Neural crest cell (in vitro differentiated cells): ENCODE measurements at regions not wholly inside any gene's neighbourhood (a gene's known extent, or its start where the extent isn't known, plus 50 kb on each side); places are given as distances from the start of the nearest gene placed in this dataset.
"Not testable (repeated sequence)": the region's sequence is repeated elsewhere in the genome, so short reads cannot be mapped to it uniquely, and the experiment has no call there.

Source experiments
- DNase-seq: peaks from one replicate; pipeline ENCODE4 v3.0.0; 2021; ENCODE audit warnings: low read depth, mixed read lengths, low spot score
- H3K27ac Mint-ChIP-seq: one replicate; pipeline ENCODE4 v1.8.0; 2021; ENCODE audit warnings: mild to moderate bottlenecking, mixed read lengths; ENCODE audit not compliant: unreplicated experiment
- H3K27me3 Mint-ChIP-seq: 2 replicates; pipeline ENCODE4 v1.8.0; 2021; ENCODE audit warnings: low read depth, mild to moderate bottlenecking, mixed read lengths
- H3K36me3 Mint-ChIP-seq: 2 replicates; pipeline ENCODE4 v1.8.0; 2021; ENCODE audit warnings: low read depth, mild to moderate bottlenecking, mixed read lengths
- H3K4me1 Mint-ChIP-seq: 2 replicates; pipeline ENCODE4 v1.8.0; 2021; ENCODE audit warnings: mixed read lengths
- H3K4me3 Mint-ChIP-seq: one replicate; pipeline ENCODE4 v1.8.0; 2021; ENCODE audit warnings: mild to moderate bottlenecking, mixed read lengths
- H3K9me3 Mint-ChIP-seq: 2 replicates; pipeline ENCODE4 v1.8.0; 2021; ENCODE audit warnings: mixed read lengths
- TF ChIP-seq, protein P1 (sequence below): fragments of 200-600 bp; sonication (generic); conservative IDR thresholded peaks from 2 replicates; pipeline ENCODE4 v1.5.0; 2021; ENCODE audit warnings: antibody characterized with exemption, mild to moderate bottlenecking

DNA sequence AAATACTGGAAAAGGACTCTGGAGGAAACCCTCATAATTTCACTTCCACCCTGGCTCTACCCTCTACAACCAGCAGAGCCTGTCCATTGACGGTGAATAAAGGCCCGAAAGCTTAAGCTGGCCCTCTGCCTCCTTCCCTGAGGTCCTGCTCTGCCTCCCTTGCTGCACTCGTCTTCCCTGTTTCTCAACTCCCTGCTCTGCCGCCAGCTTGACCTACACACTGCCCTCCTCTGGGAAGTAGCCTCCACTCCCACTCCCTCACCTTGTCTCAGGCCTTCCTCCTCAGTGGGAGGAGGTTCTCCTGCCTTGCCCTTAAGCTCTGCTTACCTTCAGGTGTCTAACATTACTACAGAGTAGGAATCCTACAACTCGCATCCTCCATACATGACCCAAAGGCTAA is 608.6 kb upstream of the NR3C2 start:
- no peak for DNase-seq
- no peak overlapping the region for H3K4me3 Mint-ChIP-seq
- H3K27ac Mint-ChIP-seq, result no peak overlapping the region
- TF ChIP-seq, protein P1, sequence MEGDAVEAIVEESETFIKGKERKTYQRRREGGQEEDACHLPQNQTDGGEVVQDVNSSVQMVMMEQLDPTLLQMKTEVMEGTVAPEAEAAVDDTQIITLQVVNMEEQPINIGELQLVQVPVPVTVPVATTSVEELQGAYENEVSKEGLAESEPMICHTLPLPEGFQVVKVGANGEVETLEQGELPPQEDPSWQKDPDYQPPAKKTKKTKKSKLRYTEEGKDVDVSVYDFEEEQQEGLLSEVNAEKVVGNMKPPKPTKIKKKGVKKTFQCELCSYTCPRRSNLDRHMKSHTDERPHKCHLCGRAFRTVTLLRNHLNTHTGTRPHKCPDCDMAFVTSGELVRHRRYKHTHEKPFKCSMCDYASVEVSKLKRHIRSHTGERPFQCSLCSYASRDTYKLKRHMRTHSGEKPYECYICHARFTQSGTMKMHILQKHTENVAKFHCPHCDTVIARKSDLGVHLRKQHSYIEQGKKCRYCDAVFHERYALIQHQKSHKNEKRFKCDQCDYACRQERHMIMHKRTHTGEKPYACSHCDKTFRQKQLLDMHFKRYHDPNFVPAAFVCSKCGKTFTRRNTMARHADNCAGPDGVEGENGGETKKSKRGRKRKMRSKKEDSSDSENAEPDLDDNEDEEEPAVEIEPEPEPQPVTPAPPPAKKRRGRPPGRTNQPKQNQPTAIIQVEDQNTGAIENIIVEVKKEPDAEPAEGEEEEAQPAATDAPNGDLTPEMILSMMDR, result no peak
- H3K27me3 Mint-ChIP-seq, result no peaks in the 10 kb centered on the region
- no peaks in the 10 kb centered on the region for H3K36me3 Mint-ChIP-seq
- H3K4me1 Mint-ChIP-seq, result no peaks in the 10 kb centered on the region
- H3K9me3 Mint-ChIP-seq, result peaks cover 3% of the 10 kb centered on the region

DNA sequence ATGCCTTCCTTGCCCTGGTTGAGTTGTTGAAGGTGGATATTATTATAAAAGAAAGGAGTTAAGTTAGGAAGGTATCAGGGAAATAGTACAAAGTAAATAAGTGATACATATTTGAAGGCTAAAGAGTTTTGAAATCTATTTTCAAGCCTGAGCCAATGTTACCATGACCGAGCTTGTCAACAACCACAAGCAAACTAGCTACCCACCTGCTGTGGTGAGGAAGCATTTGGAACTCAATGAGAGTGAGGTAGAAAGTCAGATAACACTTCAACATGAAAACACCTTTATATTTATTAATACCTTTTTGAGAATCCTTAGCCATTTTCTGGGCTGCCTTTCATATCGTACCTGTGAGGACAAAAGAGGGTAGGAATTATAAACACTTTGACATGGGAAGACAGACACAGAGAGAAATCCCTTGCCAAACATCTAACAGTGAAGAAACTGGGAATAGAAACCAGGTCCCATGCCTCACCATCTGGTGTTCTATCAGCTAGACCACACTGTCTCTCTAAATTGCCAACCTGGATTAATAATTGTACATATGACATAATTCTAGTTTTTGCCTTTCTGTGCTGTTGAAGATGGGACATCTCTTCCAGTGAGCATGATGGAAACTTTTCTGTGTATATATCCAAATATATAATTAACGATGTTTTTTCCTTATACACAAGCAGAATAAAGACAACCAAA is 606.4 kb upstream of the NR3C2 start:
- peaks cover 6% of the 10 kb centered on the region for H3K9me3 Mint-ChIP-seq
- DNase-seq, result no peak
- no peaks in the 10 kb centered on the region for H3K4me1 Mint-ChIP-seq
- TF ChIP-seq, protein P1, result no peak
- no peak overlapping the region for H3K27ac Mint-ChIP-seq
- H3K4me3 Mint-ChIP-seq, result no peak overlapping the region
- no peaks in the 10 kb centered on the region for H3K27me3 Mint-ChIP-seq
- no peaks in the 10 kb centered on the region for H3K36me3 Mint-ChIP-seq

DNA sequence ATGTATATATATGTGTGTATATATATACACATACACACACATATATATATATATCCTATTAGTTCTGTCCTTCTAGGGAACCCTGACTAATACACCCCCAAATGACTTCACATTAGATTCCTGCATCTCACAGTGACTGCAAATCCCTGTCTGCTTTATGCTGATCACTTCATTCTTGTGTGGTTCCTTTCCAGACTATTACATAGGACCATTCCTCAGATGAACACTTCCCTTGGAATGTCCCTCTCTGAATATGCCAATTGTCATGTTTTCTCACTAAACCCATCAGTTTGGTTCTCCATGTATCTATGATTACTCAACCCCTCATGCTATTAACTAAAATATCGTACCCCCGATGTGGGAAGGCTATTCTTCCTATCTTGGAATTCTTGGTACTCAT is 605.2 kb upstream of the NR3C2 start:
- TF ChIP-seq, protein P1, result no peak
- H3K36me3 Mint-ChIP-seq, result no peaks in the 10 kb centered on the region
- no peaks in the 10 kb centered on the region for H3K4me1 Mint-ChIP-seq
- H3K27me3 Mint-ChIP-seq, result no peaks in the 10 kb centered on the region
- no peak overlapping the region for H3K4me3 Mint-ChIP-seq
- H3K27ac Mint-ChIP-seq, result no peak overlapping the region
- DNase-seq, result no peak
- H3K9me3 Mint-ChIP-seq, result peaks cover 6% of the 10 kb centered on the region

DNA sequence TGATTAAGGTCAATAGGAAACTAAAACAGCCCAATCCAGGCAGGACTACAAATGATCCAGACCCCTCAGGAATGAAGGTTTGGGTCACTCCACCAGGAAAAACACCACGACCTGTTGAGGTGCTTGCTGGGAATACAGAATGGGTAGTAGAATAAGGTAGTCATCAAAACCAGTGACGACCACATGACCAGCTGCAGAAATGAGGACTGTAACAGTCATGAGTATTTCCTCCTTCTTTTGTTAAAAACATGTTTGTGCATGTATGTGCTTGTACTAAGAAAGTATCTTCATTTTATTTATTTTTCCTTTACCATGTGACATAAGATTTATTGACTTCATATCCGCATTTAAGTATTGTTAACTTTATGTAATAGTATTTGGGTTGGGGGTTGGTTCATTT is 603.5 kb upstream of the NR3C2 start:
- Mint-ChIP-seq H3K36me3 (no peaks in the 10 kb centered on the region), H3K9me3 (peaks cover 6% of the 10 kb centered on the region), H3K27ac (no peak overlapping the region), H3K4me1 (no peaks in the 10 kb centered on the region), H3K4me3 (no peak overlapping the region), H3K27me3 (no peaks in the 10 kb centered on the region)
- DNase-seq, result no peak
- TF ChIP-seq, protein P1, result no peak

DNA sequence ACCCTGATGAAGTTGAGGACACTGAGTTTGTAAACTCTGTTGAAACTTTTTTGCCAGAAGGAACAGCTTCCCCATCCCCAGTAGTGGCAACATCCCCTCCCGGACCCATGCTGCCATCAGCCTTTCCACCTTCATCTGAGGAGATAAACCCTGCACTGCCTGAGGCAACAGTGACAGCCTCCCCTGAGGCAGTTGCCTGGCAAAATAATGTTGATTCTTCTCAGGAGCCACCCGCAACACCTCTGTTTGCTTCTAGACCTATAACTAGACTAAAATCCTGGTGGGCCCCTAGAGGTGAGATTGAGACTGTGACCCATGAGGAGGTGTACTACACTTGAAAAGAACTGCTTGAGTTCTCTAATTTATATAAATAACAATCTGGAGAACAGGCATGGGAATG is 597.6 kb upstream of the NR3C2 start:
- not testable (repeated sequence) for H3K36me3 Mint-ChIP-seq, H3K4me3 Mint-ChIP-seq, H3K9me3 Mint-ChIP-seq, H3K4me1 Mint-ChIP-seq, DNase-seq, H3K27me3 Mint-ChIP-seq, H3K27ac Mint-ChIP-seq

DNA sequence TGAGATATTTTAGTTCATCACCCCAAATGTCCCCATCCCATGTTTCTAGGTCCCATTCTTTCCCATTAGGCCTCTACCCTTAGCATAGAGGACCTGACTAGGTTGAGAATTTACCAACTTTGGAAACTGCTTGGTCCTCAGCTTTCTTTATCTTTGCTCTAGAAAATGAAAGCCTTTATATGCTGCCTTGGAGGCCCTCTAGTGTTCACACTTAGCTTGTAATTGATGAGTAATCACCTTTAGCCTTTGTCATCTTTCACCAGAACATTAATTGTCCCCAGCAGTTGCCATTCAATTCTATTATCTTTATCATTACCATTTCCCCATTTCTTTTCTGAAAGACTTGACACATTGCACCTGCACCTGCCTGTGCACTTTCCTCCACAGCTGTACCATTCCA is 589.2 kb upstream of the NR3C2 start:
- Mint-ChIP-seq H3K9me3 (no peaks in the 10 kb centered on the region), H3K4me1 (no peaks in the 10 kb centered on the region), H3K27ac (no peak overlapping the region), H3K27me3 (no peaks in the 10 kb centered on the region), H3K36me3 (no peaks in the 10 kb centered on the region), H3K4me3 (no peak overlapping the region)
- TF ChIP-seq, protein P1, result peak; percentile 64
- no peak for DNase-seq
